GM12872 (cell line): ENCODE measurements at regions not wholly inside any gene's neighbourhood (a gene's known extent, or its start where the extent isn't known, plus 50 kb on each side); places are given as distances from the start of the nearest gene placed in this dataset.

Experiments used
- CTCF ChIP-seq: IDR thresholded peaks from 3 replicates; pipeline ENCODE4 v1.5.1; 2011; ENCODE audit warnings: low read depth, mild to moderate bottlenecking, low read length, moderate library complexity; ENCODE audit not compliant: insufficient read depth

- no peak for TF ChIP-seq CTCF
Measured at GRCh38 chr15:77709135-77709886, 76.6 kb upstream of the LINGO1 start.

GRCh38 chr15:77706482-77707244 lies 74.0 kb upstream of the LINGO1 start:
- no peak for TF ChIP-seq CTCF

GRCh38 chr15:77702211-77702957 lies 69.7 kb upstream of the LINGO1 start:
- no peak for TF ChIP-seq CTCF

DNA sequence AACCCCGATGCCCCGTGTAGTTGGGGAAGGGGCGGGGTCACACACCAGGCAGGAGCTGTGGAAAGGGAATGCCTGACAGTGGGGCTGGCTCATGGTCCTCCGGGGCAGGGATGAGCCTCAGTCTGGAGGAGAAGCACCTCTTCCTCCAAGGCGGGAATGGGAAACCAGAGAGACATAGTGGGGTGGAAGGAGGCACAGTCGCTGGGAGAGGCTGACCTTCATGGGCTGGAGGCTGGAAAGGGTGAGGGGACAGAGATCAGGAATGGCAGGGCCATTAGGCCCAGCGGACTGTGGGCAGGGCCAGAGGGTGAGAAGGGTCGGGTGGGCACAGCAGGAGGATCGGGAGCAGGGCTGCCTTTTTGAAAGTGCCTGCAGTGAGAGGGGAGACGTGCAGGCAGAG lies 65.8 kb upstream of the LINGO1 start:
- no peak for TF ChIP-seq CTCF

DNA sequence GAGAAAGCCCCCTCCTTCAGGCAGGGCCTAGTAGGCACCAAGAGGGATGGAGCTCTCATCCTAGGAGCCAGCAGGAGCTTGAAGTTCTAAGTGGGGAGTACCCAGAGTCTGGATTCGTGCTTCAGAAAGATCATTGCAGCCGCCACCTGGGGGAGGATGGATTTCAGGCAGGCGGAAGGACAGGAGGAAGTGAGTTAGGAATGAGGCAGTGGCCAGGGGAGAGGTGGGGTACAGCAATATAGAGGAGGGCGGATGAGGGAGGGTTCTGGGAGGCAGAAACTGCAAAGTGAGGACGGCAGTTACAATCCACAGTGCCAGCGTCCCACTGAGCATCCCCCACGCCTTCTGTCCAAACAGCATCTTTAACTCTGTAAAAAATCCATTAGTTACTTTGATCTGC lies 65.2 kb upstream of the LINGO1 start:
- TF ChIP-seq CTCF, result no peak

- TF ChIP-seq CTCF, result no peak
Measured at GRCh38 chr15:77696871-77697270, 64.2 kb upstream of the LINGO1 start.

DNA sequence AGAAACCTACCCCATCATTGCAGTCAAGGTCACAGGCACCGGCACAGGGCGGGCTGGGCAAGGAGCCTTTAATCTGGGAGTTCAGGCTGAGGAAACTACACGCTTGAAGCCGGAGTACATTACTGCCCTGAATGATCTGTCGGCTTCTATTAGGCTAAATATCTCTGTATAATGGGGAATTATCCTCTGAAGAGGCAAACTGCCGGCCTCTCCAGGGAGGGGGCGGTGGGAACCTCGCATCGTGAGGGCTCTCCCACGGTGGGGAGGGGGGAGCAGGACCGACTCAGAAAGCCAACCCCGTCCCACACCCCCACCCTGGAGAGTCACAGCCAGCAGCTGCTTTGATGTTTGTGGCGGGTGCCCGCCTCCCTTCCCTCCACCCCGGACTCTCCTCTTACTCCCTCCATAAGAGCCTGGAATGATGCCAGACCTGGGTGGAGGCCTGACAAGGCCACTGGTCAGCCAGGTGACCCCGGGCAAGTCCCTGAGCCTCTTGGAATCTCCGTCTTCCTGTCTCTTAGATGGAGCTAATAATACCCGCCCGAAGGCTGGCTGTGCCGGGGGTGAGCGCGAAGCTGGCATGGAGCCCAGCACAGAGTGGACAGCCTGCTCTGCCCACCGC lies 63.4 kb upstream of the LINGO1 start:
- no peak for TF ChIP-seq CTCF
